GM18861 (cell line): ENCODE measurements at regions not wholly inside any gene's neighbourhood (a gene's known extent, or its start where the extent isn't known, plus 50 kb on each side); places are given as distances from the start of the nearest gene placed in this dataset.

Experiments
- ATAC-seq: cut with Tn5 transposase; IDR thresholded peaks from one replicate; pipeline ENCODE4 v1.9.1; 2021; ENCODE audit not compliant: unreplicated experiment

- peak; percentile 55 for ATAC-seq
These were observed 1262.5 kb upstream of the CITED2 start for GRCh38 chr6:140636908-140637402.

- peak; percentile 80 for ATAC-seq
These were observed 1261.9 kb upstream of the CITED2 start for GRCh38 chr6:140636271-140636907.

GRCh38 chr6:140627002-140627401 is 1252.6 kb upstream of the CITED2 start:
- ATAC-seq: no peak

- ATAC-seq: no peak
These were observed 1249.0 kb upstream of the CITED2 start for GRCh38 chr6:140623498-140623897.

GRCh38 chr6:140620496-140620895 is 1246.0 kb upstream of the CITED2 start:
- ATAC-seq: no peak

- ATAC-seq: no peak
These were observed 1235.5 kb upstream of the CITED2 start for GRCh38 chr6:140609956-140610355.

GRCh38 chr6:140609321-140609720 is 1234.9 kb upstream of the CITED2 start:
- no peak for ATAC-seq

- ATAC-seq: no peak
These were observed 1230.3 kb upstream of the CITED2 start for GRCh38 chr6:140604786-140605185.

- ATAC-seq: no peak
These were observed 1228.2 kb upstream of the CITED2 start for GRCh38 chr6:140602431-140603248.

GRCh38 chr6:140601021-140601808 is 1226.8 kb upstream of the CITED2 start:
- no peak for ATAC-seq

- no peak for ATAC-seq
These were observed 1225.5 kb upstream of the CITED2 start for GRCh38 chr6:140599916-140600315.

GRCh38 chr6:140597181-140597580 is 1222.7 kb upstream of the CITED2 start:
- no peak for ATAC-seq

- ATAC-seq: no peak
These were observed 1220.3 kb upstream of the CITED2 start for GRCh38 chr6:140594806-140595128.

GRCh38 chr6:140592877-140593276 is 1218.4 kb upstream of the CITED2 start:
- ATAC-seq: no peak

- no peak for ATAC-seq
These were observed 1216.2 kb upstream of the CITED2 start for GRCh38 chr6:140590641-140591040.

- peak; percentile 95 for ATAC-seq
These were observed 1212.1 kb upstream of the CITED2 start for GRCh38 chr6:140586426-140587061.

- no peak for ATAC-seq
These were observed 1207.2 kb upstream of the CITED2 start for GRCh38 chr6:140581601-140582000.

GRCh38 chr6:140579918-140580317 is 1205.5 kb upstream of the CITED2 start:
- no peak for ATAC-seq

GRCh38 chr6:140576004-140576555 is 1201.6 kb upstream of the CITED2 start:
- ATAC-seq: no peak

GRCh38 chr6:140572867-140573266 is 1198.4 kb upstream of the CITED2 start:
- no peak for ATAC-seq

- no peak for ATAC-seq
These were observed 1197.7 kb upstream of the CITED2 start for GRCh38 chr6:140572129-140572528.
